Left lung (tissue), 4 donors: ENCODE measurements at regions not wholly inside any gene's neighbourhood (a gene's known extent, or its start where the extent isn't known, plus 50 kb on each side); places are given as distances from the start of the nearest gene placed in this dataset.
"Not testable (repeated sequence)": the region's sequence is repeated elsewhere in the genome, so short reads cannot be mapped to it uniquely, and the experiment has no call there.

Source experiments
- ATAC-seq: fragments of 200-7000 bp; cut with Tn5 transposase; one replicate; pipeline ENCODE4 v1.9.1; 2020; ENCODE audit warnings: moderate library complexity
- DNase-seq, 4 donors: peaks; one replicate each; pipeline ENCODE4 v3.0.0-alpha.2; 2013 to 2020
- H3K27ac ChIP-seq, 2 donors: fragments of 200-600 bp; sonication (generic) in 1 of 2; one replicate each; pipeline versions ENCODE4 v1.5.0 to v1.8.0; 2020 to 2021
- H3K27me3 ChIP-seq, 2 donors: fragments of 200-600 bp; sonication (generic) in 1 of 2; one replicate each; pipeline versions ENCODE4 v1.5.0 to v1.8.0; 2020 to 2021
- H3K36me3 ChIP-seq, 2 donors: fragments of 200-600 bp; sonication (generic) in 1 of 2; one replicate each; pipeline versions ENCODE4 v1.5.0 to v1.8.0; 2020 to 2021
- H3K4me1 ChIP-seq, 2 donors: fragments of 200-600 bp; one replicate each; pipeline ENCODE4 v1.8.0; 2021
- H3K4me3 ChIP-seq, 2 donors: fragments of 200-600 bp; sonication (generic) in 1 of 2; one replicate each; pipeline versions ENCODE4 v1.5.0 to v1.8.0; 2020 to 2021; ENCODE audit warnings: mild to moderate bottlenecking in 1 of 2
- H3K9me3 ChIP-seq, 2 donors: fragments of 200-600 bp; sonication (generic) in 1 of 2; one replicate each; pipeline versions ENCODE4 v1.5.0 to v1.8.0; 2020 to 2021
- CTCF ChIP-seq, 2 donors: fragments of 200-600 bp; sonication (generic) in 1 of 2; IDR thresholded peaks; one replicate each; pipeline versions ENCODE4 v1.5.0 to v1.8.0; 2021; ENCODE audit warnings: antibody characterized with exemption in 2 of 2
- intact Hi-C, 2 donors: fragments of 100-400 bp; cut with DNase I; formaldehyde crosslinking; loops; one replicate each; pipeline versions ENCODE4 v1.11.2 to v1.14.2; 2022
- donor health status: DM: no; HTN: yes; CAD: no.
- donor health status: DM: no; HTN: no; CAD: no.

- intact Hi-C loops, result no loop called here
- ATAC-seq, result no peak
- Histone ChIP-seq H3K36me3 (no peaks in the 10 kb centered on the region), H3K27me3 (no peaks in the 10 kb centered on the region), H3K9me3 (no peaks in the 10 kb centered on the region), H3K4me1 (no peaks in the 10 kb centered on the region), H3K4me3 (no peak overlapping the region), H3K27ac (no peak overlapping the region)
- no peak for DNase-seq
- TF ChIP-seq CTCF (IDR thresholded peaks at IDR 0.05), result no peak
Measured at GRCh38 chr4:125198916-125199315, 115.8 kb upstream of the FAT4 start.

- H3K27me3 ChIP-seq, intact Hi-C loops, H3K4me1 ChIP-seq, H3K36me3 ChIP-seq, H3K4me3 ChIP-seq, H3K9me3 ChIP-seq, ATAC-seq, H3K27ac ChIP-seq: not testable (repeated sequence)
- DNase-seq, result peak in 1 of 4 donors; percentile 38
Measured at GRCh38 chr4:125191874-125192459, 122.8 kb upstream of the FAT4 start.

GRCh38 chr4:125191232-125191631 is 123.5 kb upstream of the FAT4 start:
- H3K36me3 ChIP-seq, result no peaks in the 10 kb centered on the region
- no peak overlapping the region for H3K27ac ChIP-seq
- no peaks in the 10 kb centered on the region for H3K27me3 ChIP-seq
- no peak overlapping the region for H3K4me3 ChIP-seq
- peaks cover 0 to 5% of the 10 kb centered on the region in 2 donors for H3K9me3 ChIP-seq
- DNase-seq, result no peak
- no peak for ATAC-seq
- H3K4me1 ChIP-seq, result no peaks in the 10 kb centered on the region
- intact Hi-C loops, result no loop called here
- TF ChIP-seq CTCF (IDR thresholded peaks at IDR 0.05), result no peak

- Histone ChIP-seq H3K27me3 (no peaks in the 10 kb centered on the region), H3K36me3 (no peaks in the 10 kb centered on the region), H3K9me3 (peaks cover 0 to 5% of the 10 kb centered on the region in 2 donors), H3K4me3 (no peak overlapping the region), H3K27ac (no peak overlapping the region), H3K4me1 (no peaks in the 10 kb centered on the region)
- intact Hi-C loops, result no loop called here
- no peak for TF ChIP-seq CTCF (IDR thresholded peaks at IDR 0.05)
- no peak for DNase-seq
- ATAC-seq, result no peak
Measured at GRCh38 chr4:125187226-125188176, 127.3 kb upstream of the FAT4 start.

- H3K4me1 ChIP-seq, result no peaks in the 10 kb centered on the region
- ATAC-seq (no peak), DNase-seq (no peak)
- intact Hi-C loops, result no loop called here
- H3K9me3 ChIP-seq, result no peaks in the 10 kb centered on the region
- no peak for TF ChIP-seq CTCF (IDR thresholded peaks at IDR 0.05)
- no peak overlapping the region for H3K4me3 ChIP-seq
- no peaks in the 10 kb centered on the region for H3K36me3 ChIP-seq
- no peaks in the 10 kb centered on the region for H3K27me3 ChIP-seq
- no peak overlapping the region for H3K27ac ChIP-seq
Measured at GRCh38 chr4:125184116-125184515, 130.6 kb upstream of the FAT4 start.
